ENCODE measurements at regions not wholly inside any gene's neighbourhood (a gene's known extent, or its start where the extent isn't known, plus 50 kb on each side); places are given as distances from the start of the nearest gene placed in this dataset.

- intact Hi-C loops (cut with DNase I), result no loop called here
- no peak for TF ChIP-seq POLR2A (IDR thresholded peaks at IDR 0.05)
- TF ChIP-seq POLR2AphosphoS5 (IDR thresholded peaks at IDR 0.05; ENCODE audit: insufficient read depth in 1 of 2, low read depth in 1 of 2), result no peak
- TF ChIP-seq CTCF (IDR thresholded peaks at IDR 0.05), result no peak
Measured at GRCh38 chr16:5461574-5461973, 364.0 kb upstream of the EEF2KMT start.

GRCh38 chr16:5461141-5461540, 363.5 kb upstream of the EEF2KMT start:
- Histone ChIP-seq H3K9me3 (no peaks in the 10 kb centered on the region), H3K36me3 (no peaks in the 10 kb centered on the region), H3K4me1 (no peaks in the 10 kb centered on the region), H3K27me3 (no peaks in the 10 kb centered on the region), H3K4me3 (no peak overlapping the region), H3K27ac (no peak overlapping the region)
- intact Hi-C loops (cut with DNase I), result no loop called here
- TF ChIP-seq POLR2A (IDR thresholded peaks at IDR 0.05) (no peak), CTCF (IDR thresholded peaks at IDR 0.05) (no peak), POLR2AphosphoS5 (IDR thresholded peaks at IDR 0.05; ENCODE audit: insufficient read depth in 1 of 2, low read depth in 1 of 2) (no peak)
- DNase-seq (ENCODE audit: extremely low spot score in 2 of 2), result no peak

More at GRCh38 chr16:5461574-5461973, 364.0 kb upstream of the EEF2KMT start:
- Histone ChIP-seq H3K27ac (no peak overlapping the region), H3K27me3 (no peaks in the 10 kb centered on the region), H3K4me3 (no peak overlapping the region), H3K9me3 (no peaks in the 10 kb centered on the region), H3K36me3 (no peaks in the 10 kb centered on the region), H3K4me1 (no peaks in the 10 kb centered on the region)
- DNase-seq (ENCODE audit: extremely low spot score in 2 of 2), result no peak

- Histone ChIP-seq H3K27ac (no peak overlapping the region), H3K27me3 (no peaks in the 10 kb centered on the region), H3K4me1 (no peaks in the 10 kb centered on the region), H3K9me3 (no peaks in the 10 kb centered on the region), H3K36me3 (no peaks in the 10 kb centered on the region), H3K4me3 (no peak overlapping the region)
- DNase-seq (ENCODE audit: extremely low spot score in 2 of 2), result no peak
- intact Hi-C loops (cut with DNase I), result no loop called here
- TF ChIP-seq POLR2AphosphoS5 (IDR thresholded peaks at IDR 0.05; ENCODE audit: insufficient read depth in 1 of 2, low read depth in 1 of 2) (no peak), CTCF (IDR thresholded peaks at IDR 0.05) (no peak), POLR2A (IDR thresholded peaks at IDR 0.05) (no peak)
Measured at GRCh38 chr16:5460701-5461100, 363.1 kb upstream of the EEF2KMT start.

- TF ChIP-seq POLR2A (IDR thresholded peaks at IDR 0.05) (no peak), CTCF (IDR thresholded peaks at IDR 0.05) (no peak), POLR2AphosphoS5 (IDR thresholded peaks at IDR 0.05; ENCODE audit: insufficient read depth in 1 of 2, low read depth in 1 of 2) (no peak)
- Histone ChIP-seq H3K27me3 (no peaks in the 10 kb centered on the region), H3K27ac (no peak overlapping the region), H3K36me3 (no peaks in the 10 kb centered on the region), H3K4me3 (no peak overlapping the region), H3K4me1 (no peaks in the 10 kb centered on the region), H3K9me3 (no peaks in the 10 kb centered on the region)
- no peak for DNase-seq (ENCODE audit: extremely low spot score in 2 of 2)
- intact Hi-C loops (cut with DNase I), result no loop called here
Measured at GRCh38 chr16:5459863-5460262, 362.3 kb upstream of the EEF2KMT start.

GRCh38 chr16:5455110-5455509, 357.5 kb upstream of the EEF2KMT start:
- TF ChIP-seq CTCF (IDR thresholded peaks at IDR 0.05) (no peak), POLR2AphosphoS5 (IDR thresholded peaks at IDR 0.05; ENCODE audit: insufficient read depth in 1 of 2, low read depth in 1 of 2) (no peak), POLR2A (IDR thresholded peaks at IDR 0.05) (no peak)
- no peaks in the 10 kb centered on the region for H3K9me3 ChIP-seq
- H3K27ac ChIP-seq, result no peak overlapping the region
- H3K4me3 ChIP-seq, result no peak overlapping the region
- no peaks in the 10 kb centered on the region for H3K27me3 ChIP-seq
- DNase-seq (ENCODE audit: extremely low spot score in 2 of 2), result no peak
- no peaks in the 10 kb centered on the region for H3K4me1 ChIP-seq
- intact Hi-C loops (cut with DNase I), result no loop called here
- no peaks in the 10 kb centered on the region for H3K36me3 ChIP-seq

Measured in vagina (tissue), 2 donors.